ENCODE measurements at regions not wholly inside any gene's neighbourhood (a gene's known extent, or its start where the extent isn't known, plus 50 kb on each side); places are given as distances from the start of the nearest gene placed in this dataset.

GRCh38 chr21:19577381-19577780, 1173.8 kb upstream of the TMPRSS15 start:
- CTCF ChIA-PET: no interaction called here

DNA sequence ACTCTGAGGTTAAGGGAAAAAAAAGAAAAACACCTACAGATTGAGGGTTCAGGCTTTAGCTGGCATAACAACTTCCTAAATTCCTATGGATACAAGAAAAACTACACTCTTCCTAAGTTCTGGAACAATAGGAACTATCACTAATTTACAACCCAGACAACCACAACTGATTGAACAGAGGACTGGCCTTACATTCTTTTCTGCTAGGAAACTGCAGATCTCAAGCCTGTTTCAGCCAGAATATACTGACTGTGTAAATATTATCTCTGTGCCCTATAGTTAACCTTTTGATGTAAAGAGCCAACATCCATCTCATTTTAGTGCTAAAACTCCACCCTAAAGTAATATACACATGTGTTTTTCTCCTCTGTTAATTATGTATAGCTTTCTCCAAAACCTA, 1186.5 kb upstream of the TMPRSS15 start:
- TF ChIP-seq, protein P1, sequence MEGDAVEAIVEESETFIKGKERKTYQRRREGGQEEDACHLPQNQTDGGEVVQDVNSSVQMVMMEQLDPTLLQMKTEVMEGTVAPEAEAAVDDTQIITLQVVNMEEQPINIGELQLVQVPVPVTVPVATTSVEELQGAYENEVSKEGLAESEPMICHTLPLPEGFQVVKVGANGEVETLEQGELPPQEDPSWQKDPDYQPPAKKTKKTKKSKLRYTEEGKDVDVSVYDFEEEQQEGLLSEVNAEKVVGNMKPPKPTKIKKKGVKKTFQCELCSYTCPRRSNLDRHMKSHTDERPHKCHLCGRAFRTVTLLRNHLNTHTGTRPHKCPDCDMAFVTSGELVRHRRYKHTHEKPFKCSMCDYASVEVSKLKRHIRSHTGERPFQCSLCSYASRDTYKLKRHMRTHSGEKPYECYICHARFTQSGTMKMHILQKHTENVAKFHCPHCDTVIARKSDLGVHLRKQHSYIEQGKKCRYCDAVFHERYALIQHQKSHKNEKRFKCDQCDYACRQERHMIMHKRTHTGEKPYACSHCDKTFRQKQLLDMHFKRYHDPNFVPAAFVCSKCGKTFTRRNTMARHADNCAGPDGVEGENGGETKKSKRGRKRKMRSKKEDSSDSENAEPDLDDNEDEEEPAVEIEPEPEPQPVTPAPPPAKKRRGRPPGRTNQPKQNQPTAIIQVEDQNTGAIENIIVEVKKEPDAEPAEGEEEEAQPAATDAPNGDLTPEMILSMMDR (IDR thresholded peaks at IDR 0.05; ENCODE audit: unreplicated experiment): no peak
- ChIA-PET POLR2A (interaction anchor here (0.6 to 0.9 kb wide), 2 partner anchors 17 to 28 kb away, joined by 3 read pairs; no protein-coding TSS in a partner anchor), CTCF (interaction anchor here (0.6 kb wide), 1 partner anchor 1120 kb away, joined by 4 read pairs; no protein-coding TSS in a partner anchor)
- Mint-ChIP-seq H3K9me3 (ENCODE audit: unreplicated experiment) (peaks cover 8% of the 10 kb centered on the region), H3K4me1 (ENCODE audit: insufficient read depth, unreplicated experiment) (no peaks in the 10 kb centered on the region), H3K27ac (ENCODE audit: low read depth, unreplicated experiment) (no peak overlapping the region), H3K36me3 (ENCODE audit: insufficient read depth, unreplicated experiment) (no peaks in the 10 kb centered on the region), H3K4me3 (ENCODE audit: unreplicated experiment) (no peak overlapping the region), H3K27me3 (ENCODE audit: insufficient read depth, unreplicated experiment) (no peaks in the 10 kb centered on the region)
- intact Hi-C loops (cut with micrococcal nuclease): no loop called here
- no TSS peak for BruUV-seq (replicated peaks)
- DNase-seq (ENCODE audit: unreplicated experiment): no peak

More at GRCh38 chr21:19577381-19577780, 1173.8 kb upstream of the TMPRSS15 start:
- DNase-seq (ENCODE audit: unreplicated experiment): no peak
- no peak overlapping the region for H3K27ac Mint-ChIP-seq (ENCODE audit: low read depth, unreplicated experiment)
- no TSS peak for BruUV-seq (replicated peaks)
- no peak overlapping the region for H3K4me3 Mint-ChIP-seq (ENCODE audit: unreplicated experiment)
- POLR2A ChIA-PET: interaction anchor here (0.6 kb wide), 1 partner anchor 1349 kb away, joined by 3 read pairs; no protein-coding TSS in a partner anchor
- TF ChIP-seq, protein P1 (IDR thresholded peaks at IDR 0.05; ENCODE audit: unreplicated experiment): no peak
- peaks cover 10% of the 10 kb centered on the region for H3K9me3 Mint-ChIP-seq (ENCODE audit: unreplicated experiment)
- intact Hi-C loops (cut with micrococcal nuclease): no loop called here
- peaks cover 7% of the 10 kb centered on the region for H3K4me1 Mint-ChIP-seq (ENCODE audit: insufficient read depth, unreplicated experiment)
- H3K27me3 Mint-ChIP-seq (ENCODE audit: insufficient read depth, unreplicated experiment): no peaks in the 10 kb centered on the region
- no peaks in the 10 kb centered on the region for H3K36me3 Mint-ChIP-seq (ENCODE audit: insufficient read depth, unreplicated experiment)

DNA sequence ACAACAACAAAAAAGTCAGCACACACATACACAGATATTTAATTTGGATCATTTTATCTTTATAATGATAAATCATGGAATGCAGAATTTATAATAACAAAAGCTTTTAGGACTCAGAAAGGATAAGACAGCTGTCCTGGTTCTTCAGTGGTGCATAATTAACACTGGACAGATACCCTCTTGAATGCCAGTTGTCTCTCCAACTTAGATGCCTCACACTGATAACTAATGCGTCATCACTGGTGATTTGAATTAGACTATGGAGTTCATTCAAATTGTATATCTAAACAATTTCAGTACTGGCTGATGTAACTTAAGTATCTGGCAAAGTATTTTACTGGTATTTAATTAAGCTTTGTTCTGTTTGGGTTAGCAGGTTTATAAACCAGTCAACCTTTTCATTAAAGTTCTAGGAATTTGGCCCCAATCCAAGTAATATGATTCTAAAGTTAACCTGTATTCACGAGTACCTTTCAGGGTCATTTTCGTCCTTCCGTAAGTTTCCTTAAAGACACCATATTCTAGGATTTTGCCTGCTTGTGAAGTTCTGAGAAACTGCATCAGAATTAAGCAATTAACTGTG, 1199.5 kb upstream of the TMPRSS15 start:
- no peaks in the 10 kb centered on the region for H3K27me3 Mint-ChIP-seq (ENCODE audit: insufficient read depth, unreplicated experiment)
- DNase-seq (ENCODE audit: unreplicated experiment): no peak
- no TSS peak for BruUV-seq (replicated peaks)
- CTCF ChIA-PET: interaction anchor here (0.7 to 1.4 kb wide), 2 partner anchors 10 to 39 kb away, joined by 3 read pairs; no protein-coding TSS in a partner anchor
- TF ChIP-seq, protein P1 (IDR thresholded peaks at IDR 0.05; ENCODE audit: unreplicated experiment): no peak
- intact Hi-C loops (cut with micrococcal nuclease): no loop called here
- H3K27ac Mint-ChIP-seq (ENCODE audit: low read depth, unreplicated experiment): no peak overlapping the region
- H3K36me3 Mint-ChIP-seq (ENCODE audit: insufficient read depth, unreplicated experiment): no peaks in the 10 kb centered on the region
- H3K9me3 Mint-ChIP-seq (ENCODE audit: unreplicated experiment): no peaks in the 10 kb centered on the region
- peaks cover under 1% of the 10 kb centered on the region for H3K4me1 Mint-ChIP-seq (ENCODE audit: insufficient read depth, unreplicated experiment)
- POLR2A ChIA-PET: no interaction called here
- H3K4me3 Mint-ChIP-seq (ENCODE audit: unreplicated experiment): no peak overlapping the region

GRCh38 chr21:19608101-19608621, 1204.6 kb upstream of the TMPRSS15 start:
- no TSS peak for BruUV-seq (replicated peaks)
- TF ChIP-seq, protein P1 (IDR thresholded peaks at IDR 0.05; ENCODE audit: unreplicated experiment): no peak
- H3K4me1 Mint-ChIP-seq (ENCODE audit: insufficient read depth, unreplicated experiment): peaks cover 6% of the 10 kb centered on the region
- peaks cover 7% of the 10 kb centered on the region for H3K9me3 Mint-ChIP-seq (ENCODE audit: unreplicated experiment)
- H3K36me3 Mint-ChIP-seq (ENCODE audit: insufficient read depth, unreplicated experiment): no peaks in the 10 kb centered on the region
- H3K4me3 Mint-ChIP-seq (ENCODE audit: unreplicated experiment): no peak overlapping the region
- ChIA-PET POLR2A (interaction anchor here (0.7 to 0.9 kb wide), 2 partner anchors 11 to 12 kb away, joined by 3 read pairs; no protein-coding TSS in a partner anchor), CTCF (interaction anchor here (0.6 kb wide), 2 partner anchors 212 to 266 kb away, joined by 3 to 6 read pairs; no protein-coding TSS in a partner anchor)
- intact Hi-C loops (cut with micrococcal nuclease): no loop called here
- H3K27ac Mint-ChIP-seq (ENCODE audit: low read depth, unreplicated experiment): no peak overlapping the region
- no peaks in the 10 kb centered on the region for H3K27me3 Mint-ChIP-seq (ENCODE audit: insufficient read depth, unreplicated experiment)
- peak; percentile 24 for DNase-seq (ENCODE audit: unreplicated experiment)
